ENCODE measurements at regions not wholly inside any gene's neighbourhood (a gene's known extent, or its start where the extent isn't known, plus 50 kb on each side); places are given as distances from the start of the nearest gene placed in this dataset.

DNA sequence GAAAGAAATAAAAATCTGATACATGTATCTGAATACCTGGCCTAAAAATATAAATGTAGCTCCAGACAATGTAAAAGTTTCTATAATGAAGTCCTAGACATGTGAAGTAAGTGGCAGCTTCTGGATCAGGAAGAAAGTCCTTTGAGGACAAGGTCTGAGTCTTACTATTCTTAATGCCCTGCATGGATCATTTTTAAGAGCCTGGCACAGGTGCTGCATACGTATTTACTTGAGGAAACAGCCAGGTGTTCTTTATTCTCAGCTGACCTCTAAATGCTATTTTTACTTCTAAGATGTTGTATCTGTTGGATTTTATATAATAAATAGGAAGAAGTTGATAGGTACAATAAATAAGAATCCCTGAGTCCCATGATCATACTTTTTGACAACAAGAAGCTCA, 750.0 kb upstream of the LUZP2 start:
- no peaks in the 10 kb centered on the region for H3K9me3 ChIP-seq (replicated peaks in 1 of 3)
- no peak for DNase-seq
- WGBS, 4 donors = 34 to 52% (median 48%) methylated on average over 1 of the region's 1 CpG
- TF ChIP-seq POLR2A (IDR thresholded peaks at IDR 0.05) = no peak
- TF ChIP-seq, protein P1, sequence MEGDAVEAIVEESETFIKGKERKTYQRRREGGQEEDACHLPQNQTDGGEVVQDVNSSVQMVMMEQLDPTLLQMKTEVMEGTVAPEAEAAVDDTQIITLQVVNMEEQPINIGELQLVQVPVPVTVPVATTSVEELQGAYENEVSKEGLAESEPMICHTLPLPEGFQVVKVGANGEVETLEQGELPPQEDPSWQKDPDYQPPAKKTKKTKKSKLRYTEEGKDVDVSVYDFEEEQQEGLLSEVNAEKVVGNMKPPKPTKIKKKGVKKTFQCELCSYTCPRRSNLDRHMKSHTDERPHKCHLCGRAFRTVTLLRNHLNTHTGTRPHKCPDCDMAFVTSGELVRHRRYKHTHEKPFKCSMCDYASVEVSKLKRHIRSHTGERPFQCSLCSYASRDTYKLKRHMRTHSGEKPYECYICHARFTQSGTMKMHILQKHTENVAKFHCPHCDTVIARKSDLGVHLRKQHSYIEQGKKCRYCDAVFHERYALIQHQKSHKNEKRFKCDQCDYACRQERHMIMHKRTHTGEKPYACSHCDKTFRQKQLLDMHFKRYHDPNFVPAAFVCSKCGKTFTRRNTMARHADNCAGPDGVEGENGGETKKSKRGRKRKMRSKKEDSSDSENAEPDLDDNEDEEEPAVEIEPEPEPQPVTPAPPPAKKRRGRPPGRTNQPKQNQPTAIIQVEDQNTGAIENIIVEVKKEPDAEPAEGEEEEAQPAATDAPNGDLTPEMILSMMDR (IDR thresholded peaks at IDR 0.05) = no peak
- H3K4me3 ChIP-seq = no peak overlapping the region
- H3K27ac ChIP-seq = no peak overlapping the region
- no peaks in the 10 kb centered on the region for H3K27me3 ChIP-seq
- no peaks in the 10 kb centered on the region for H3K36me3 ChIP-seq (replicated peaks in 1 of 2)
- peaks cover 4 to 10% of the 10 kb centered on the region in 2 donors for H3K4me1 ChIP-seq (replicated peaks in 1 of 2)
- intact Hi-C loops (cut with DNase I) = no loop called here

DNA sequence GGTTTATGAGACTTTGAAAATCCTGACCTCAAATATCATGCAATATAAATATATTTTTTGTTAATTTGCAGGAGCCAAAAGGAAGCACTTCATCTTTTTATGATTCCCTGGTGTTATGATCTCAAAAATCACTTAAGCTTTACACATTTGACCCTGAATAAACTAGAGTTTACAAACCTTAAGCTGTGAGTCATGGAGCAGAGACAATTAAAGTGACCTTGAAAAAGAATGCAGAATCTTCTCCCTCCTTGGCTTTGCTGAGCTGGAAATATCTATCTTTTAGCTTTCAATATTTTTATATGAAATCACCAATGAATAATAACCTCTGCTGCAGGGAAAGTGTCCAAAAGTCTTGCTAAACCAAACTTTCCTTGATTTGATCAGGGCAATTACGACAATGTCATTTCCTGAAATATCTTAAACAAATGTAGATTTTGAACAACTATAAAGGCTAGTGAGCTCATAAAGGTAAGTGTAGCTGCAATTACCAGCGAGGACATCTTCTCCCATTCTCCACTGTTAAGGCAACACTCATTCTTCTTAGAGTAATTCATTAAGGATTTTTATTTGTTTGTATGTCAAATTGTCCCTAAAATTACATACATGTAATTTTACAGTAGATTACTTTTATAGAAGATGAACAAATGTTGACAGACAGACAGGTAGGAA, 747.0 kb upstream of the LUZP2 start:
- no peak overlapping the region for H3K27ac ChIP-seq
- no peaks in the 10 kb centered on the region for H3K9me3 ChIP-seq (replicated peaks in 1 of 3)
- H3K4me3 ChIP-seq = no peak overlapping the region
- TF ChIP-seq, protein P1 (IDR thresholded peaks at IDR 0.05) = no peak
- TF ChIP-seq POLR2A (IDR thresholded peaks at IDR 0.05) = no peak
- intact Hi-C loops (cut with DNase I) = no loop called here
- peaks cover 4 to 10% of the 10 kb centered on the region in 2 donors for H3K4me1 ChIP-seq (replicated peaks in 1 of 2)
- H3K27me3 ChIP-seq = no peaks in the 10 kb centered on the region
- no peaks in the 10 kb centered on the region for H3K36me3 ChIP-seq (replicated peaks in 1 of 2)
- DNase-seq = no peak
- 47 to 66% (median 50%) methylated on average over 2 of the region's 2 CpGs for WGBS, 4 donors

DNA sequence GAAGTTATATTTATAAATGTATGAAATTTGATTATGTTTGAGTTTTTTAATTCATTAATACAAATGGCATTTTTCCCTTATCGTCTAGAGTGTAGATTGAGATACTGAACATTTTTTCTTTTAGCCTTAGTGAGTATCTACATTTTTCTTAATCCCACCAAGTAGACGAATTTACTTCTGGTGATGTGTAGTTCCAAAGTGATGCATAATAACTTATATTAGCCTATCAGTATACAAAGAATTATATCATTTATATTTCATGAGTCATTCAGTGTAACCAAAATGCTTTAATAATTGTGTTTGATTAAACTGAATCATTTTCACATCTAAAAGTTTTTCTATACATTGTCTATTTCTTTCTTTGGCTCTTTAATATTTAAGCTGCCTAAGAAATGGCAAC, 745.6 kb upstream of the LUZP2 start:
- TF ChIP-seq POLR2A (IDR thresholded peaks at IDR 0.05) = no peak
- TF ChIP-seq, protein P1 (IDR thresholded peaks at IDR 0.05) = no peak
- DNase-seq = no peak
- H3K27me3 ChIP-seq = no peaks in the 10 kb centered on the region
- H3K9me3 ChIP-seq (replicated peaks in 1 of 3) = no peaks in the 10 kb centered on the region
- 82 to 89% (median 86%) methylated on average over 2 of the region's 2 CpGs for WGBS, 4 donors
- peaks cover 4 to 10% of the 10 kb centered on the region in 2 donors for H3K4me1 ChIP-seq (replicated peaks in 1 of 2)
- intact Hi-C loops (cut with DNase I) = no loop called here
- no peak overlapping the region for H3K4me3 ChIP-seq
- H3K36me3 ChIP-seq (replicated peaks in 1 of 2) = no peaks in the 10 kb centered on the region
- H3K27ac ChIP-seq = no peak overlapping the region

GRCh38 chr11:23755076-23755475, 741.8 kb upstream of the LUZP2 start:
- no peak overlapping the region for H3K27ac ChIP-seq
- 69 to 78% (median 71%) methylated on average over 2 of the region's 2 CpGs for WGBS, 4 donors
- no peaks in the 10 kb centered on the region for H3K27me3 ChIP-seq
- H3K4me3 ChIP-seq = no peak overlapping the region
- DNase-seq = no peak
- no peaks in the 10 kb centered on the region for H3K9me3 ChIP-seq (replicated peaks in 1 of 3)
- intact Hi-C loops (cut with DNase I) = no loop called here
- no peaks in the 10 kb centered on the region for H3K36me3 ChIP-seq (replicated peaks in 1 of 2)
- TF ChIP-seq, protein P1 (IDR thresholded peaks at IDR 0.05) = no peak
- TF ChIP-seq POLR2A (IDR thresholded peaks at IDR 0.05) = no peak
- peaks cover 4 to 9% of the 10 kb centered on the region in 2 donors for H3K4me1 ChIP-seq (replicated peaks in 1 of 2)
